SK-N-SH treated with all-trans-retinoic acid at 6 μM for 48 hours (cell line): ENCODE measurements at regions not wholly inside any gene's neighbourhood (a gene's known extent, or its start where the extent isn't known, plus 50 kb on each side); places are given as distances from the start of the nearest gene placed in this dataset.

ENCODE experiments used
- CSRNP3 ChIP-seq: fragments of 250-450 bp; sonication (Bioruptor Pico); IDR thresholded peaks from 2 replicates; pipeline ENCODE4 v1.5.1; 2021; ENCODE audit warnings: mild to moderate bottlenecking, moderate library complexity
- RARB ChIP-seq: fragments of 250-450 bp; sonication (Bioruptor Pico); IDR thresholded peaks from 2 replicates; pipeline ENCODE4 v1.8.0; 2021; ENCODE audit warnings: mild to moderate bottlenecking, moderate library complexity
- TSHZ2 ChIP-seq: fragments of 250-450 bp; sonication (Bioruptor Pico); IDR thresholded peaks from 2 replicates; pipeline ENCODE4 v1.5.0; 2020; ENCODE audit warnings: mild to moderate bottlenecking, moderate library complexity
- ZFP3 ChIP-seq: fragments of 250-450 bp; sonication (Bioruptor Pico); IDR thresholded peaks from 2 replicates; pipeline ENCODE4 v1.5.0; 2020; ENCODE audit warnings: mild to moderate bottlenecking, moderate library complexity
- ZFP30 ChIP-seq: fragments of 450-650 bp; formaldehyde crosslinking; IDR thresholded peaks from 2 replicates; pipeline ENCODE4 v1.5.0; 2022; ENCODE audit warnings: mild to moderate bottlenecking, moderate library complexity
- ZNF8 ChIP-seq: fragments of 450-650 bp; formaldehyde crosslinking; IDR thresholded peaks from 2 replicates; pipeline ENCODE4 v1.5.0; 2020; ENCODE audit warnings: mild to moderate bottlenecking, moderate library complexity

- TF ChIP-seq TSHZ2 (CRISPR knock-in tag) (no peak), RARB (CRISPR knock-in tag) (no peak), ZFP30 (CRISPR knock-in tag) (no peak), ZFP3 (CRISPR knock-in tag) (no peak), CSRNP3 (CRISPR knock-in tag) (no peak), ZNF8 (CRISPR knock-in tag) (no peak)
Observed at GRCh38 chr9:115862021-115862420, 291.6 kb upstream of the PAPPA start.
